Activated CD8-positive, alpha-beta memory T cell treated with anti-CD3 and anti-CD28 coated beads, Interleukin-2, amount 10 ng/mL, durations not matched to agents 7 days and 5 days (primary cell): ENCODE measurements at regions not wholly inside any gene's neighbourhood (a gene's known extent, or its start where the extent isn't known, plus 50 kb on each side); places are given as distances from the start of the nearest gene placed in this dataset.

Source experiments
- ATAC-seq: fragments of 150-1000 bp; cut with Tn5 transposase; one replicate; pipeline ENCODE4 v1.10.0; 2021; ENCODE audit warnings: moderate library complexity
- CTCF ChIA-PET: fragments of 350-600 bp; sonication (Branson Sonifier 250); formaldehyde crosslinking; loops from one replicate; lab custom pipeline; 2021; ENCODE audit warnings: antibody characterized with exemption; lab: Charles Lee
- DNase-seq: peaks from one replicate; pipeline ENCODE4 v3.0.0-alpha.2; 2020
- H3K27ac Mint-ChIP-seq: one replicate; pipeline ENCODE4 v1.8.0; 2021; ENCODE audit warnings: mild to moderate bottlenecking, mixed read lengths
- H3K27me3 Mint-ChIP-seq: one replicate; pipeline ENCODE4 v1.8.0; 2021; ENCODE audit warnings: mixed read lengths
- H3K36me3 Mint-ChIP-seq: one replicate; pipeline ENCODE4 v1.8.0; 2021; ENCODE audit warnings: mild to moderate bottlenecking, mixed read lengths
- H3K4me1 Mint-ChIP-seq: one replicate; pipeline ENCODE4 v1.8.0; 2021; ENCODE audit warnings: mixed read lengths
- H3K4me3 Mint-ChIP-seq: one replicate; pipeline ENCODE4 v1.8.0; 2021; ENCODE audit warnings: mild to moderate bottlenecking, moderate library complexity, mixed read lengths
- H3K9me3 Mint-ChIP-seq: one replicate; pipeline ENCODE4 v1.8.0; 2022; ENCODE audit warnings: low read depth, mixed read lengths

DNA sequence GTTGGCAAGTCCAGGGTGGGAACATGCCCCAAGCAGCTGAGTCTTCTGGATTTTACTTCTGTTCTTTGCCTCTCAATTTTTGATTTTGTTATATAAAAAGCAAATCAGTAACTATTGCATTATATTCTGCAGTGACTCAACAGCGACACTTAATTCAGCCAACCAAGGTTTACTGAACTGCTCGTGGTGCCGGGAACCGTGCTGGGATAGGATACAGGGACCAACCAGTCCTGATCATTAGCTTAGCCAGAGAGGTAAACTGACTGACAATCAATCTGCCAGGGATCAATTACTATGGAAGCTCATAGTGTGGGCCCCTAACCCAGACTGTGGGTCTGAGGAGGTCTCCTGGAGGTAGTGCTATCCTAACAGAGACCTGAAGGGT lies 68.4 kb upstream of the ZNF281 start:
- peaks cover 15% of the 10 kb centered on the region for H3K4me1 Mint-ChIP-seq
- H3K9me3 Mint-ChIP-seq: no peaks in the 10 kb centered on the region
- no peak overlapping the region for H3K27ac Mint-ChIP-seq
- no peak for ATAC-seq
- peaks cover 61% of the 10 kb centered on the region for H3K27me3 Mint-ChIP-seq
- no peak for DNase-seq
- no peak overlapping the region for H3K4me3 Mint-ChIP-seq
- CTCF ChIA-PET: no interaction called here
- H3K36me3 Mint-ChIP-seq: no peaks in the 10 kb centered on the region

DNA sequence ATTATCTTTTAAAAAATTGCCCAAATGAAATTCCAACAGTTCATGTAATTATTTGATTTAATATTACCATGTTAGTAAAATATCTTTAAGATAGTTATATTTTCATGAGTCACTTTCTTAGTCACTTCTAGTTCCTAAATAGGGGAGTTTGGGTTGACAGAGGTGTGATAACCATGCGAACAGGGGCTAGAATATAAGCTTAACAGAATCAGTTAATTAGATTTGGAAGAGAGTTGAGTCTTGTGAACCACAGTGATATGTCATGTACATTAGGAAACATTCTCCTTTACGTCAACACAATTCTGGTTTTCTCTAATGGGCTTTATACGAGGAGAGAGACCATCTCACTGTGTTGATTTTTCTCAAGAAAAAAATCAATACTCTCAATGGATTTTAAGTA lies 64.8 kb upstream of the ZNF281 start:
- no peak for ATAC-seq
- CTCF ChIA-PET: no interaction called here
- Mint-ChIP-seq H3K36me3 (no peaks in the 10 kb centered on the region), H3K27ac (no peak overlapping the region), H3K4me3 (no peak overlapping the region), H3K4me1 (peaks cover 32% of the 10 kb centered on the region), H3K9me3 (no peaks in the 10 kb centered on the region), H3K27me3 (peaks cover 51% of the 10 kb centered on the region)
- no peak for DNase-seq

DNA sequence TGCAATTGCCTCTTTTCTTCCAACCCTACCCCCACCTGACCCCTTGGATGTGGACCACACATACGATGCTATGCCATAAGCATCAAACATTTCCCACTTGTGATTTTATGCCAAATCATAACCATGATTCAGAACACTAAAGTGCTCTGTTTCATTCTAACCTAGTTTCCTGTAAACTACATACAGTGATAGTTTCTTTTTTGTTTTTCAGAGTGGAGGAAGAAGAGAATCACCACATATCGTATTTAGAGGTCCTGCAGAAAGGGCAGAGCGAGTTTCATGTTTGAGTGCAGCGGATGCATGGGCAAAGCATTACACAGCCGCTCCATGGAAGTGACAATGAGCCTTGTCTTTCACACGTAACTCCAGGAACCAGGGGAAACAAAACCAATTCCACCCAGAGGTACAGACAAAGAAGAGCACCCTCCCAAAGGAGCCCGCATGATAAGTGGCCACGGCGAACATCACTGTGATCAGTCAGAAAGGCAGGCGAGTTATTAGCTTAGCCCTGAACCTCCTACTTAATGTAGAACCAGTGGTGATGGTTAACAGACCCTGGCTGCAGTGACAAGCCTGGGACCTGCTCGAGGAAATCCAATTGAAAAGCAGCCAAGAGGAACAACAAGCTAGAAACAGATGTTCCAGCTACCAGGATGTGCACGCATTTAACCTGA lies 64.0 kb upstream of the ZNF281 start:
- peaks cover 32% of the 10 kb centered on the region for H3K4me1 Mint-ChIP-seq
- H3K9me3 Mint-ChIP-seq: no peaks in the 10 kb centered on the region
- H3K27ac Mint-ChIP-seq: peak overlapping the region; percentile 64
- peak; percentile 68 for DNase-seq
- CTCF ChIA-PET: interaction anchor here (1.3 kb wide), 2 partner anchors 10 to 18 kb away, joined by 3 read pairs; no protein-coding TSS in a partner anchor
- H3K4me3 Mint-ChIP-seq: peak overlapping the region; percentile 62
- H3K36me3 Mint-ChIP-seq: no peaks in the 10 kb centered on the region
- H3K27me3 Mint-ChIP-seq: peaks cover 47% of the 10 kb centered on the region
- peak; percentile 88 for ATAC-seq

DNA sequence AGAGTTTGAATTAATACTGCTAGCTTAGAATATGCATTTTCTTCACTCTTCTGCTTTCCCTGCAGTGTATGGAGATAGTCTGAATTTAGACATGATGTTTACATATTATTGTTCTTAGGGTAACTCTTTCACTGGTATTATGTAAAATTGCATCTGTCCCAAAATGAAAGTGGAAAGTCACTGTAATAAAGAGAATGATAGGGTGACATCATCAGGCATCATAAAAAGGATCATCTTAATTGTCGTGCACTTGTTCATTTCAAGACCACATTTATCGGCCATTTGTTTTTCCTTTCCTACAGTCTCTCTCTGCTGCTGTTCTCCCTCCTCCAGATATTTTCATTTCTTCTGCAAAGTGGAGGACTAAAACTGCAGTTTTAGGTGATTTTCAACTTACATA lies 61.9 kb upstream of the ZNF281 start:
- Mint-ChIP-seq H3K27me3 (peaks cover 46% of the 10 kb centered on the region), H3K9me3 (no peaks in the 10 kb centered on the region), H3K27ac (no peak overlapping the region), H3K4me1 (peaks cover 32% of the 10 kb centered on the region), H3K4me3 (no peak overlapping the region), H3K36me3 (no peaks in the 10 kb centered on the region)
- ATAC-seq: peak; percentile 31
- DNase-seq: no peak
- CTCF ChIA-PET: no interaction called here

DNA sequence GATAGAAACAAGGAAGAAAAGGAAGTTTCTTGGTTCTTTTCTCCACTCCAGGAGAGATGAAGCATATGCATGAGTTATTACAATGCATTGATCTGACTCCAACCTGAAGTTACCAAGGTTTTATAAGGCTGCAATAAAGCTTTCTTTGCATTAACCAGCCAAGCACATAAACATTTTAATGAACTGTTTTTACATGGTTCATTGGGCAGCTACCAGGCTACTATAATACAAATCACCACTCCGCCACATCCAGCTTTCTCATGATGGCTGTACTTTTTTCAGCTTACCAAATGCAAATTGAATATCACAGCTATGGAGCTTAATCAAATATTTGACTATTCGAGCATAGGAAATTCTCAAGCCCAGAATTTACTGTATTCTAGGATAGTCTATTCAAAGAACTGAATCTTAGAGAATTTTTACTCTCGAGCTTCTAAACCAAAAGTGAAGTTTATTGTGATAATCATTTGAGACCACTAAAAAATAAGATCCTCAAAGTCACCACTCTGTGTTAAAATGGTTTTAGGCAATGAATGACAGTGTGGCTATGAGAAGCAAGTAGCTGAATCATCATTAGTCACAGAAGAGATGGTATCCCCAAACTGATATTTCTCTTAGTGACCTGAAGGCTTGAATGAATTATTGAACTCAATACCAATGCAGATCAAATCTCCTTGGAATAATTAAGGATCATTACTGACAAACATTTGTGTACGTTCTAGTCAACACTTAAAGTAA lies 58.6 kb upstream of the ZNF281 start:
- Mint-ChIP-seq H3K9me3 (no peaks in the 10 kb centered on the region), H3K4me1 (peaks cover 23% of the 10 kb centered on the region), H3K4me3 (no peak overlapping the region), H3K27me3 (peaks cover 53% of the 10 kb centered on the region), H3K36me3 (no peaks in the 10 kb centered on the region), H3K27ac (no peak overlapping the region)
- no peak for DNase-seq
- CTCF ChIA-PET: interaction anchor here (1.1 kb wide), 1 partner anchor 20 kb away, joined by 4 read pairs; no protein-coding TSS in a partner anchor
- ATAC-seq: no peak

DNA sequence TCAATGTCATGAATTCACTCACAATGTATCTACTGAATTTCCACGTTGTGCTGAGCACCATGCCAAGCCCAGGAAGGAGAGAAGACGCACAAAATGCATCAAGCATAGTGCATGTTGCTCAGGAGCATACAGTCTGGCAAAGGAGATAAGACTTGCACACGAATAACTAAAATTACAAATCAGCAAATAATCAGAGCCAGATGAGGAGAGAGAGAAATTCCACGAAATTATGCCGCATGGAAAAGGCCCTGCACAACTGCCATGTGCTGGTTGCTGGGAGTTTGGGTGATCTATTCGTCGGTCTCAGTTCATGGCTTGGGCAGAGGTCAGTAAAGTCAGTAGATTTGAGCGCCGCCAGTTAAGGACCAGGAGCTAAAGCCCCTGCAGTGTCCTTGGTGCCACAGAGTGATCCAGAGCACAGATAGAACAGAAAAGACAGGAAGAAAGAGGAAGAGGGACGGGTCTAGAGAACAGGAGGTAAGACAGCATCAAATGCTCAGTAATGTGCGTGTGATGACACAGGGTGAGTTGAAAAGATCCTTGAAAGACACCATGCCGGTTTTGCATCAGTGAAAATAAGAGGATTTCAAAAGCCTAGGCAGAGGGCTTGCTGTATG lies 55.1 kb upstream of the ZNF281 start:
- ATAC-seq (no peak), DNase-seq (no peak)
- Mint-ChIP-seq H3K27ac (no peak overlapping the region), H3K36me3 (no peaks in the 10 kb centered on the region), H3K4me1 (no peaks in the 10 kb centered on the region), H3K9me3 (no peaks in the 10 kb centered on the region), H3K27me3 (peaks cover 43% of the 10 kb centered on the region), H3K4me3 (no peak overlapping the region)
- CTCF ChIA-PET: no interaction called here
